ENCODE measurements at regions not wholly inside any gene's neighbourhood (a gene's known extent, or its start where the extent isn't known, plus 50 kb on each side); places are given as distances from the start of the nearest gene placed in this dataset.

DNA sequence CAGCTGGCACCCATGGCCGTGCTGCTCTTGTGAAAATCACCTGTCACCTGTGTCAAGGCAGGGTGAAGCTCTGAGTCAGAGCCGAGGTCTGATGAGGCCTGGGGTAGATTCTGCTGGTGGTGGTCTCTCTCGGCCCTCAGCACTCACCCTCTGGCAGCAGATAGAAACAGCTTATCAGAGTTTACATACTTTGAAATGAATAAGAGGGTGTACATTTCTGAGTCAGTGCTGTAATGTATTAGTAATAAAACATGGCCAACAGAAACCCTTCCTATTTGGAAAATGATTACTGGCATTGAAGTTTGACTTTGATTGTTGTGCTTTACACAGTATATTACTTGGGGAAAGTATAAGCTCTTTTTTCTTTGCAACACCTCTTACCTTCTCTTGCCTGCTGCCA, 228.8 kb downstream of the SNX10 start:
- in situ Hi-C loops (cut with MboI): loop anchor here (25.0 kb wide), 1 partner anchor 258 kb away; no protein-coding TSS in a partner anchor
- no peaks in the 10 kb centered on the region for H3K9me3 ChIP-seq (replicated peaks; ENCODE audit: control insufficient read depth, insufficient read depth, low read length)
- no peak for ATAC-seq
- 0% methylated on average over 3 of the region's 3 CpGs for WGBS (ENCODE audit: insufficient coverage, insufficient replicate concordance, low lambda C conversion rate, missing lambda C conversion rate)
- no TSS peak for BruUV-seq (replicated peaks)
- ChIA-PET CTCF (no interaction called here), POLR2A (interaction anchor here (1.1 kb wide), 1 partner anchor 9 kb away, joined by 3 read pairs; no protein-coding TSS in a partner anchor), SMC1A (ENCODE audit: uncharacterized antibody, unreplicated experiment) (no interaction called here), RAD21 (ENCODE audit: unreplicated experiment) (no interaction called here)
- DNase-seq (ENCODE audit: low read depth, low spot score): no peak
- no peak overlapping the region for H3K9ac ChIP-seq (ENCODE audit: control insufficient read depth, insufficient read depth, low read length)
- H4K20me1 ChIP-seq (ENCODE audit: control insufficient read depth, insufficient read depth): no peaks in the 10 kb centered on the region
- no peak overlapping the region for H3K4me3 ChIP-seq
- H3K27me3 ChIP-seq (replicated peaks in 1 of 2; ENCODE audit: control insufficient read depth in 2 of 2, insufficient read depth in 2 of 2, low read length in 1 of 2): no peaks in the 10 kb centered on the region; a peak in 1 of 4 replicates
- TF ChIP-seq CHD1 (IDR thresholded peaks at IDR 0.05; ENCODE audit: low read depth, low read length) (no peak), FOXM1 (IDR thresholded peaks at IDR 0.05; ENCODE audit: low read depth, low read length) (no peak), ZNF384 (IDR thresholded peaks at IDR 0.05; ENCODE audit: borderline replicate concordance, low read depth, low read length) (no peak), CBFB (IDR thresholded peaks at IDR 0.05; ENCODE audit: low read depth) (no peak), KDM1A (IDR thresholded peaks at IDR 0.05; ENCODE audit: borderline replicate concordance) (no peak), MXI1 (IDR thresholded peaks at IDR 0.05; ENCODE audit: low read depth, low read length) (no peak), SMARCA5 (IDR thresholded peaks at IDR 0.05) (no peak), MTA3 (IDR thresholded peaks at IDR 0.05; ENCODE audit: borderline replicate concordance, low read length) (no peak)
- TF ChIP-seq, protein P1, sequence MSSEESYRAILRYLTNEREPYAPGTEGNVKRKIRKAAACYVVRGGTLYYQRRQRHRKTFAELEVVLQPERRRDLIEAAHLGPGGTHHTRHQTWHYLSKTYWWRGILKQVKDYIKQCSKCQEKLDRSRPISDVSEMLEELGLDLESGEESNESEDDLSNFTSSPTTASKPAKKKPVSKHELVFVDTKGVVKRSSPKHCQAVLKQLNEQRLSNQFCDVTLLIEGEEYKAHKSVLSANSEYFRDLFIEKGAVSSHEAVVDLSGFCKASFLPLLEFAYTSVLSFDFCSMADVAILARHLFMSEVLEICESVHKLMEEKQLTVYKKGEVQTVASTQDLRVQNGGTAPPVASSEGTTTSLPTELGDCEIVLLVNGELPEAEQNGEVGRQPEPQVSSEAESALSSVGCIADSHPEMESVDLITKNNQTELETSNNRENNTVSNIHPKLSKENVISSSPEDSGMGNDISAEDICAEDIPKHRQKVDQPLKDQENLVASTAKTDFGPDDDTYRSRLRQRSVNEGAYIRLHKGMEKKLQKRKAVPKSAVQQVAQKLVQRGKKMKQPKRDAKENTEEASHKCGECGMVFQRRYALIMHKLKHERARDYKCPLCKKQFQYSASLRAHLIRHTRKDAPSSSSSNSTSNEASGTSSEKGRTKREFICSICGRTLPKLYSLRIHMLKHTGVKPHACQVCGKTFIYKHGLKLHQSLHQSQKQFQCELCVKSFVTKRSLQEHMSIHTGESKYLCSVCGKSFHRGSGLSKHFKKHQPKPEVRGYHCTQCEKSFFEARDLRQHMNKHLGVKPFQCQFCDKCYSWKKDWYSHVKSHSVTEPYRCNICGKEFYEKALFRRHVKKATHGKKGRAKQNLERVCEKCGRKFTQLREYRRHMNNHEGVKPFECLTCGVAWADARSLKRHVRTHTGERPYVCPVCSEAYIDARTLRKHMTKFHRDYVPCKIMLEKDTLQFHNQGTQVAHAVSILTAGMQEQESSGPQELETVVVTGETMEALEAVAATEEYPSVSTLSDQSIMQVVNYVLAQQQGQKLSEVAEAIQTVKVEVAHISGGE (CRISPR knock-in tag; IDR thresholded peaks at IDR 0.05): no peak
- intact Hi-C loops (cut with micrococcal nuclease; ENCODE audit: unreplicated experiment): no loop called here
- FAIRE-seq: no peak
- no peak overlapping the region for H3K4me2 ChIP-seq (ENCODE audit: control insufficient read depth, insufficient read depth)
- no peaks in the 10 kb centered on the region for H3K79me2 ChIP-seq (ENCODE audit: control insufficient read depth, insufficient read depth, low read length)
- H2AFZ ChIP-seq (ENCODE audit: control insufficient read depth, low read depth, low read length): no peak overlapping the region
- H3K4me1 ChIP-seq (ENCODE audit: control insufficient read depth, insufficient read depth, low read length): no peaks in the 10 kb centered on the region
- H3K36me3 ChIP-seq (ENCODE audit: control insufficient read depth in 2 of 2, insufficient read depth in 2 of 2, low read length in 1 of 2): no peaks in the 10 kb centered on the region
- no peak overlapping the region for H3K27ac ChIP-seq (ENCODE audit: control insufficient read depth, insufficient read depth)

All from GM12878 (cell line).